ENCODE measurements at regions not wholly inside any gene's neighbourhood (a gene's known extent, or its start where the extent isn't known, plus 50 kb on each side); places are given as distances from the start of the nearest gene placed in this dataset.

GRCh38 chr4:122044501-122044900 lies 92.6 kb upstream of the TRPC3 start:
- TF ChIP-seq CTCF (conservative IDR thresholded peaks at IDR 0.05; ENCODE audit: low read length) (no peak), EZH2phosphoT487 (IDR thresholded peaks at IDR 0.05; ENCODE audit: borderline replicate concordance) (no peak)
- Histone ChIP-seq H4K20me1 (ENCODE audit: insufficient read depth, low read length, poor library complexity, severe bottlenecking) (no peaks in the 10 kb centered on the region), H3K9me3 (ENCODE audit: insufficient read depth, low read depth, low read length) (no peaks in the 10 kb centered on the region), H2AFZ (ENCODE audit: low read length) (no peak overlapping the region), H3K4me2 (ENCODE audit: low read depth, low read length, poor library complexity, severe bottlenecking) (no peak overlapping the region), H3K4me3 (ENCODE audit: low read length, poor library complexity, severe bottlenecking) (no peak overlapping the region), H3K4me1 (ENCODE audit: insufficient read depth, low read length, poor library complexity, severe bottlenecking) (no peaks in the 10 kb centered on the region), H3K9ac (ENCODE audit: low read depth, low read length, poor library complexity, severe bottlenecking) (no peak overlapping the region), H3K27me3 (ENCODE audit: insufficient read depth, low read length, poor library complexity, severe bottlenecking) (no peaks in the 10 kb centered on the region), H3K79me2 (ENCODE audit: insufficient read depth, low read length) (no peaks in the 10 kb centered on the region), H3F3A (ENCODE audit: low read depth) (no peaks in the 10 kb centered on the region), H3K9me2 (replicated peaks; ENCODE audit: low read depth, low read length) (no peaks in the 10 kb centered on the region), H3K36me3 (ENCODE audit: insufficient read depth, low read length) (no peaks in the 10 kb centered on the region)

- Histone ChIP-seq H3K9me3 (ENCODE audit: insufficient read depth, low read depth, low read length) (no peaks in the 10 kb centered on the region), H3K79me2 (ENCODE audit: insufficient read depth, low read length) (no peaks in the 10 kb centered on the region), H3K27me3 (ENCODE audit: insufficient read depth, low read length, poor library complexity, severe bottlenecking) (no peaks in the 10 kb centered on the region), H3K4me2 (ENCODE audit: low read depth, low read length, poor library complexity, severe bottlenecking) (no peak overlapping the region), H3F3A (ENCODE audit: low read depth) (no peaks in the 10 kb centered on the region), H3K36me3 (ENCODE audit: insufficient read depth, low read length) (no peaks in the 10 kb centered on the region), H3K9ac (ENCODE audit: low read depth, low read length, poor library complexity, severe bottlenecking) (no peak overlapping the region), H4K20me1 (ENCODE audit: insufficient read depth, low read length, poor library complexity, severe bottlenecking) (no peaks in the 10 kb centered on the region), H3K4me3 (ENCODE audit: low read length, poor library complexity, severe bottlenecking) (no peak overlapping the region), H2AFZ (ENCODE audit: low read length) (no peak overlapping the region), H3K9me2 (replicated peaks; ENCODE audit: low read depth, low read length) (no peaks in the 10 kb centered on the region), H3K4me1 (ENCODE audit: insufficient read depth, low read length, poor library complexity, severe bottlenecking) (no peaks in the 10 kb centered on the region)
- TF ChIP-seq EZH2phosphoT487 (IDR thresholded peaks at IDR 0.05; ENCODE audit: borderline replicate concordance) (no peak), CTCF (conservative IDR thresholded peaks at IDR 0.05; ENCODE audit: low read length) (no peak)
Measured at GRCh38 chr4:122041312-122041711, 89.5 kb upstream of the TRPC3 start.

- Histone ChIP-seq H3K9me3 (ENCODE audit: insufficient read depth, low read depth, low read length) (no peaks in the 10 kb centered on the region), H3K9ac (ENCODE audit: low read depth, low read length, poor library complexity, severe bottlenecking) (no peak overlapping the region), H2AFZ (ENCODE audit: low read length) (no peak overlapping the region), H3K79me2 (ENCODE audit: insufficient read depth, low read length) (no peaks in the 10 kb centered on the region), H3K4me3 (ENCODE audit: low read length, poor library complexity, severe bottlenecking) (no peak overlapping the region), H3K27me3 (ENCODE audit: insufficient read depth, low read length, poor library complexity, severe bottlenecking) (no peaks in the 10 kb centered on the region), H3K36me3 (ENCODE audit: insufficient read depth, low read length) (no peaks in the 10 kb centered on the region), H3K4me1 (ENCODE audit: insufficient read depth, low read length, poor library complexity, severe bottlenecking) (no peaks in the 10 kb centered on the region), H3K9me2 (replicated peaks; ENCODE audit: low read depth, low read length) (no peaks in the 10 kb centered on the region; the same call in 1 of the 2 replicates), H3K4me2 (ENCODE audit: low read depth, low read length, poor library complexity, severe bottlenecking) (no peak overlapping the region), H3F3A (ENCODE audit: low read depth) (no peaks in the 10 kb centered on the region), H4K20me1 (ENCODE audit: insufficient read depth, low read length, poor library complexity, severe bottlenecking) (no peaks in the 10 kb centered on the region)
- TF ChIP-seq CTCF (conservative IDR thresholded peaks at IDR 0.05; ENCODE audit: low read length), result no peak
- no peak for TF ChIP-seq EZH2phosphoT487 (IDR thresholded peaks at IDR 0.05; ENCODE audit: borderline replicate concordance)
Measured at GRCh38 chr4:122038896-122039295, 87.0 kb upstream of the TRPC3 start.

All from Loucy (cell line).